GM12874 (cell line): ENCODE measurements at regions not wholly inside any gene's neighbourhood (a gene's known extent, or its start where the extent isn't known, plus 50 kb on each side); places are given as distances from the start of the nearest gene placed in this dataset.

Source experiments
- CTCF ChIP-seq: IDR thresholded peaks from 2 replicates; pipeline ENCODE4 v1.5.1; 2011; ENCODE audit warnings: low read depth, mild to moderate bottlenecking, control low read depth, low read length, moderate library complexity; ENCODE audit not compliant: insufficient read depth

GRCh38 chr13:31053896-31054295 lies 107.8 kb downstream of the HSPH1 start:
- TF ChIP-seq CTCF = no peak

DNA sequence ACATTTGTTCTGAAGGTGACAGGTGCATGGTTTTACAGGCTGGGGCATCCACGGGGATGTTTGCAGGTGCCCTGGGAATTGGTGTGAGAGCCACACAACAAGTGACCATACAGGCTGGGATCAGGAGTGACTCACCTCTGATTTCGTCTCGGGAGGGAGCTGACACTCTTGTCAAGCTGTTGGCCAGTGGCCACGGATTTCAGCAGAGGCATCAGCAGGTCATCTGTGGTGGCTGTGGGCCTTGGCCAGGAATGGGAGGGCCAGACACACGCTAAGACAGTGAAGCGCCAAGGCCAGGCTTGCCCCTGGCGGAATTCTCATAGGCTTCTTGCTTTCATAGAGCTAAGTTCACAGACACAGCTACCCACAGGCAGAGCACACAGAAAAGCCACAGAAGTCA lies 108.6 kb downstream of the HSPH1 start:
- TF ChIP-seq CTCF = no peak

- no peak for TF ChIP-seq CTCF
Observed at GRCh38 chr13:31052478-31052877, 109.2 kb downstream of the HSPH1 start.

- no peak for TF ChIP-seq CTCF
Observed at GRCh38 chr13:31051999-31052398, 109.7 kb downstream of the HSPH1 start.

DNA sequence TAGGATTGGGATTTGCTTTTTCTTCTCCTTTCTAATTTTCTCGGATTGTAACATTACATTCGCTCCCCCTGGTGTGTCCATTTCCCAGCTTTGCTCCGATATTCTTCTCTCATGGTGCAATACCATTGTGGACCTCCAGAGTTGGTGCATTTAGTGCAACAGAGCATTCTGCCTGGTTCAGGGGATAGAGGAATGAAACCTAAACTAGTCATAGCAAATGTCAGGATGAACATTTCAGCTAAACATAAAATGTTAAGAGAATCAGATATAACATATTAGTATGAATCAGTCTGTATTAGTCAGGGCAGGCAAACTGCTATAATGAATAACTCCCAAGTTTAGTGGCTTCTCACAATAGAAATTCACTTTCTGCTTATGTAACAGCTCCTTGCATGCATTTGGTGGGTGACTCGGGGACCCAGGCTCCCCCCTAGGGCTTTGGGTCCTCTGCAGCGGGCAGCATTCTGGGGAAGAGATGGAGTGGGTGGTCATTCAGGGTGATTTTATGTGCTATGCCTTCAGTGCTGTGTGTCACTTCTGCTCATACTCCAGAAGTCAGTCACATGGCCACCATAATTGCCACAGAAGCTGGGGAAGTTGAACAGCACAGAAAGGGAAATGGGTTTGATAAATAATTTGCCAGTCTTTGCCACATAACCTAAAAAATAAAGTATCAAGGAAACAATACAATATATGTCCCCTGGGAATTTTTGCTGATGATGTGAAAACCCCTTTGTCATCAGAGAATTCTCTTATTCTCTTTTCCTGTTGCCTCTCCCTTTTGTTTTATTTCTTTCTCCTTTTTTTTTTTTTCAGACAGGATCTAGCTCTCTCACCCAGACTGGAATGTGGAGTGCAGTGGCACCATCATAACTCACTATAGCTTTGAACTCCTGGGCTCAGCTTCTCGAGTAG lies 111.0 kb downstream of the HSPH1 start:
- TF ChIP-seq CTCF = no peak

GRCh38 chr13:31049833-31050232 lies 111.9 kb downstream of the HSPH1 start:
- no peak for TF ChIP-seq CTCF

- no peak for TF ChIP-seq CTCF
Observed at GRCh38 chr13:31049083-31049482, 112.6 kb downstream of the HSPH1 start.
